ENCODE measurements at regions not wholly inside any gene's neighbourhood (a gene's known extent, or its start where the extent isn't known, plus 50 kb on each side); places are given as distances from the start of the nearest gene placed in this dataset.

GRCh38 chr16:6177616-6178180, 1080.1 kb upstream of the EEF2KMT start:
- TF ChIP-seq SIN3A (IDR thresholded peaks at IDR 0.05; ENCODE audit: borderline replicate concordance, insufficient read depth, low read length) (no peak), POLR2AphosphoS5 (IDR thresholded peaks at IDR 0.05; ENCODE audit: low read depth, low read length) (no peak)
